GM21526 (cell line): ENCODE measurements at regions not wholly inside any gene's neighbourhood (a gene's known extent, or its start where the extent isn't known, plus 50 kb on each side); places are given as distances from the start of the nearest gene placed in this dataset.

Experiments used
- ATAC-seq: cut with Tn5 transposase; IDR thresholded peaks from one replicate; pipeline ENCODE4 v1.9.1; 2021; ENCODE audit warnings: moderate library complexity; ENCODE audit not compliant: unreplicated experiment, low FRiP score

- no peak for ATAC-seq
Measured at GRCh38 chr5:69034898-69035297, 58.9 kb upstream of the SLC30A5 start.

GRCh38 chr5:69035665-69036064 is 58.1 kb upstream of the SLC30A5 start:
- ATAC-seq: no peak

GRCh38 chr5:69038539-69038938 is 55.3 kb upstream of the SLC30A5 start:
- no peak for ATAC-seq

- ATAC-seq: no peak
Measured at GRCh38 chr5:69039829-69040228, 54.0 kb upstream of the SLC30A5 start.

DNA sequence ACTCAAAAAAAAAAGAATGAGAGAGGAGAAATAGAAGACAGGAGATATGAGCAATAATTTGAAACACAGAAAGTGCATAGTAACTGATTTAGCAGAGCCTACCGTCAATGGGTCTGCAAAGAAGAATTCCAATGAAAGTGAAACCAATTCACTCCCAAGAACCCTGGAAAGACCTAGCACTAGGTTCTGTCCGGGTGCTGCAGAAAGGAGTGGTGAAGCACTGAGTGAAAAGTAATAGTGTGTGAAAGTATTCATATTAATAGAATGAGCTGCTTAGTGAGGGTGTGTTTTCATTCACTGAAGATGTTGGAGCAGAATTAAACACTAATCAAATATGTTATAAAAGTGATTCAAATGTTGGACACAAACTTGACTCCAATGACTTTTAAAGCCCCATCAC is 51.3 kb upstream of the SLC30A5 start:
- peak; percentile 34 for ATAC-seq

DNA sequence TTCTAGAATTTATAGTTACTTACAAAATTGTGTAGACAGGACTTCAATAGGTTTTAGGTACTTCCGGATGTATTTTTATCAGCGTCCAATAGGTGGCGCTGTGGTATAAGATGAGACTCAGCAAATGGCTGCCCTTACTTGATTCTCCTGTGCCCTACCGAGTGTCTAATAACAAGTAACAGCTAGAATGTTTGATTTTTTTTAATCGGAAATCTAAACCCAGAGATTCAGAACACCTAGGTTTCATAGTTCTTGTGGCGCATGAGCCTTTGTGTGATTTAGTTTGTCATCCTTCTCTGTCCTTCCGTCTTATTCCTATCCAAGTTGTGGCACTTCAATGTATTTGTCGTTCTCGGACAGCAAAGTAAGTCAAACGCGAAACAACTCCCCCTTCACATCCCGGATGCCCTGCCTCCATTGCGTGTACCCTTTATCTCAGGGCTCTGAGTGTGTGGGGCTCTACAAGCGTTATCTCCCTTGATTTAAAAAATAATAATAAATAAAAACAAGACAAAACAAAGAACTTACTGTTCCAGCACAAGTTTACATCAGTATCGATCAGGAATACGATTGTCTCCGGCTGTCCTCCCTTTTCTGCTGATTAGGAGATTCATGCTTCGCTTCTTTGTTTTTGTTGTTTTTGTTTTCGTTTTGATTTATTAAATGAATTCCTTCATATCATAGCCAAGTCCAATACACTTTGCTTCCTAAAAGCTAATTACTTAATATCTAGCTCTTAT is 50.7 kb upstream of the SLC30A5 start:
- peak; percentile 96 for ATAC-seq

DNA sequence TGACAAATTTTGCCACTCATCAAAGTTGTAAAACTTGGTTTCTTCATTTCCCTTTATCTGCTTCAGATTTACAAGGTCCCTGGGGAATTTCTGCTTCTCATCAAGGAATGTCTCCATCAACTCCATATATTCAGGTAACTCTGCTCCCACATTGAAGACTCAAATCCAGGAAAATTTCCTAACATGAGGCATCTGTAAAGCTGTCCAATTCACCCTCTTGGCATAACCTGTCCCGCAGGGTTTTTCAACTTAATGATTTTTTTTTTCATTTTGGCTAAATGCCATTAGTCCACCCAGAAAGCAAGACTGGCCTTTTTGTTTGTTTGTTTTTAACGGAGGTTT is 50.2 kb upstream of the SLC30A5 start:
- no peak for ATAC-seq
